RCC 7860 (cell line): ENCODE measurements at regions not wholly inside any gene's neighbourhood (a gene's known extent, or its start where the extent isn't known, plus 50 kb on each side); places are given as distances from the start of the nearest gene placed in this dataset.
A peak's percentile ranks its signal among the peaks of the same experiment; 100 is the strongest.
"Not testable (repeated sequence)": the region's sequence is repeated elsewhere in the genome, so short reads cannot be mapped to it uniquely, and the experiment has no call there.

Experiments used
- DNase-seq: peaks from one replicate; pipeline ENCODE4 v3.0.0-alpha.2; 2015; ENCODE audit warnings: low spot score
- FAIRE-seq: peaks from 2 replicates; lab custom pipeline; 2012; peaks lifted over from hg19 to GRCh38; lab: Jason Lieb, UNC

GRCh38 chr2:109716596-109716995, 77.5 kb upstream of the RGPD5 start:
- not testable (repeated sequence) for DNase-seq

GRCh38 chr2:109718139-109718538, 76.0 kb upstream of the RGPD5 start:
- no peak for DNase-seq
- FAIRE-seq, result no peak

More at GRCh38 chr2:109716596-109716995, 77.5 kb upstream of the RGPD5 start:
- not testable (repeated sequence) for FAIRE-seq

DNA sequence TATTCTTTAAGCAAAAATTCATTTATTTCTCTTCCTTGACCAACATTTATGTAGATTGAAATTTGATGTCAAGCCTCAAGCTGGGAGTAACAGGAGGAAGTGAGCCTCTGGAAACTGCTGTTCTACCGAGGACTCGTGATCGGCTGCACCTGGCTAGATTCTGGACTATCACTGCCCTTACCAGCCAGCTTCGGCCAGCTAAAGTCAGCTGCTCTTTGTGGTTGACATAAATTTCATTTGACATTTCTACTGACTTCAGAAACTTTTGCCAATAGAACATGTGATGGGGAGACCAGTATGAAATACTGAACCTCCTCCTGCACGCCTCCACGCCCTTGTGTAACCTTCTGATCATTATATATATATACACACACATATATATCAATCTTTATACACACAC, 74.2 kb upstream of the RGPD5 start:
- no peak for DNase-seq
- FAIRE-seq, result no peak

- DNase-seq (no peak), FAIRE-seq (no peak)
Observed at GRCh38 chr2:109720380-109721106, 73.6 kb upstream of the RGPD5 start.

DNA sequence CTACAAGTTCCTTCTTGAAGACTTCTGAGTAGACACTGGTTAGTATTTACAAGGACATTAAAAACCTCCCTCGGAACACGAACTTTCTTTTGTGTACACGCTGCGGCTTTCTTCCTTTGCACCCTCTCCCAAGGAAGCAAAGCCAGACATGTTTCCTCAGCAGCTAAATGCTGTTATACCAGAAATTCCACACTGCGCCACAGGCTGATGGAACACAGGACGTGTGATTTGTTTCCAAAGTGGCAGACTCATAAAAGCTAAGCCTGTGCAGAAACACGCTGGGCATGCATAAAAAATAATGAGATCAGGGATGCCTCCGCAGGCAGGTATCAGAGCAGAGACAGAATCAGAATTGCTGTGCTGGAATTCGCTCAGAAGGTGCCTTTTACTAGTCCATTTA, 73.0 kb upstream of the RGPD5 start:
- FAIRE-seq (no peak), DNase-seq (no peak)

- DNase-seq, result no peak
- no peak for FAIRE-seq
Observed at GRCh38 chr2:109721626-109722025, 72.5 kb upstream of the RGPD5 start.

- DNase-seq (no peak), FAIRE-seq (no peak)
Observed at GRCh38 chr2:109722026-109722425, 72.1 kb upstream of the RGPD5 start.

DNA sequence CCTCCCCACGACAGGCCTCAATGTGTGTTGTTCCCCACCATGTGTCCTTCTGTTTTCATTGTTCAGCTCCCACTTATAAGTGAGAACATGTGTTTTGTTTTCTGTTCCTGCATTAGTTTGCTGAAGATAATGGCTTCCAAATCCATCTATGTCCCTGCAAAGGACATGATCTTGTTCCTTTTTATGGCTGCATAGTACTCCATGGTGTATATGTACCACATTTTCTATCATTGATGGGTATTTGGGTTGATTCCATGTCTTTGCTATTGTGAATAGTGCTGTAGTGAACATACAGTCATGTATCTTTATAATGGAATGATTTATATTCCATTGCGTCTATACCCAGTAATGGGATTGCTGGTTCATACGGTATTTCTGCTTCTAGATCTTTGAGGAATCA, 71.5 kb upstream of the RGPD5 start:
- DNase-seq, FAIRE-seq: not testable (repeated sequence)

DNA sequence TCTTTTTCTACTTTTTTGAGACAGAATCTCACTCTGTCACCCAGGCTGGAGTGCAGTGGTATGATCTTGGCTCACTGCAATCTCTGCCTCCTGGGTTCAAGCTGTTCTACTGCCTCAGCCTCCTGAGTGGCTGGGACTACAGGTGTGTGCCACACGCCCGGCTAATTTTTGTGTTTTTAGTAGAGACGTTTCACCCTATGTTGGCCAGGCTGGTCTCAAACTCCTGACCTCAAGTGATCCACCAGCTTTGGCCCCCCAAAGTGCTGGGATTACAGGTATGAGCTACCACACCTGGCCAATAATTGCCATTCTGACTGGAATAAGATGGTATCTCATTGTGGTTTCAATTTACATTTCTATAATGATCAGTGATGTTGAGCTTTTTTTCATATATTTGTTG, 71.0 kb upstream of the RGPD5 start:
- not testable (repeated sequence) for FAIRE-seq

DNA sequence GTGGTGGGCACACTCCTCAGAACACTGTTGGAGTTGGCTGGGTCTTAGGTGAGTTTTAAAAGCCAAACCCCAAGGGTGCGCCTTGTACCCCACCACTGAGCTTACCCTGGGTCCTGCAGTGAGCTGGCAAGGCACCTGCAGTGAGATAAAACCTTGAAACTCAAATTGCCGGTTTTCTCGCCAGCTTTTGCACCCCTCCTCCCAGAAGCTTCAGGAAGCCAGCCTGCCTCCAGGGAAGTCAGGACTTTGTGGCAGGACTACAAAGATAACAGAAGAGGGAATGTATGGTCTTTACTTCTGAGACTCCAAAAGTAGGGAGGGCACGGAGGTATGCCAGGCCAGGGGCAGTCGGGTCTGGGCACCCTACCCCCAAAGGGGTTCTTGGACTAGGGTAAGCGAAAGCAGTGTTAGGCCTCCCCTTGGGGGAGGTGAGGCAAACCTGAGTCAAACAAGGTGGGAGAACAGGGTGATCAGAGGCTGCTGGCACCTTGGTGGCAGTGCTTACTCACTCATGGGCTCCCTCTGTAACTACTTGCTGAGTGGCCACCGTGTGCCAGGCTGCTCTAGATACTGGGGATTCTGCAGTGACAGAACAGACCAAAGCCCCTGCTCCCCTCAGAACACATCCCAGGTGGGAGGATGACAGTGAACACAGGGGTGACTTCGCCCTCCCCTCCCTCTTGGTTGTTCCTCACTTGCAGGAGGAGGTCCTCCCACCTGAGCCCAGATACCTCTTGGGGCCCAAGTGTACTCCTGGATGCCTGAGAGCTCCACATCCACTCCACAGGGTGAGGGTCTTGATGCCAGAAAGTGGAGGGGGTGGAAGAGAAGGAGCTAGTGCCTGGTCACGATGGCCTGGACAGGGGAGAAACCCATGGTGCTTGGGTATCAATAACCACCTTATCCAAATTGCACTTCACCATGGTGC, 69.3 kb upstream of the RGPD5 start:
- DNase-seq (no peak), FAIRE-seq (no peak)

More for the DNA sequence above, 71.0 kb upstream of the RGPD5 start:
- not testable (repeated sequence) for DNase-seq

DNA sequence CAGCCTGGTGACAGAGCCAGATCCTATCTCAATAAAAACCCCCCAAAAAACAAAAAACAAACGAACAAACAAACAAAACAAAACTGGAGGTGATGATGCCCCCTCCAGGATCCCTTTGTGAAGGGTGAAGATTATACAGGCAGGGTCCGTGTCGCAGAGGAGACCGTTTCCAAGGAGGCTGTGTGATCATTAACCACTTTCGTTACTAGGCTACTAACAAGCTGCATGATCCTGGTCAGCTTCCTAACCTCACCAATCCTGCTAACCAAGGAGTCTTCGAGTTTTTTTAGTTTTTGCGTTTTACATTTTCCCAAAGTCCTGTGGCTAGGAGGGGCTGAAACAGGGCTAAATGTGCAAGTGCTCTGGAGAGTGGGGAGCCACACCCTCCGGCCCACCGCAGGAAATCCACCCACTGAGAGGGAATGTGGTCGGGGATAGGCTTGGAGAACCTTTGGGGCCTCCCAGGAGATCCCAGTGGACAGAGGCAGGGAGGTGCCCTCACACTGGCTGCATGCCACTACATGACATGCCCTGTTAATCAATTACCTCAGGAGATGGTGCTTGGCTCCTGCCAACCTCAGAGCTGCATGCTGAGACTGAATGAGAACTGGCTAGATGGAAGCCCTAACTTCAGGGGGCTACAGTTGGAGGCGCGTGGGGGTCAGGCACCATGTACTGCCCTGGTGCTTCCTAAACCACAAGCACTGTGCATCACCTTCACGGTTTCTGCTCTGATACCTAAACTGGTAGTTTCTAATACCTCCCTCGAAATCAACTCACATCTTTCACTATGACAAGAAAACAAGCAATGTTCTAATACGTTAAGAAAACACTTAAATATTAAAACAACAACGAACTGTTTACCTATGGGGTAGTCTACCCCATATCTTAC, 67.5 kb upstream of the RGPD5 start:
- FAIRE-seq, result peak; percentile 94
- DNase-seq, result peak; percentile 85

GRCh38 chr2:109727929-109728447, 66.1 kb upstream of the RGPD5 start:
- no peak for FAIRE-seq
- DNase-seq, result no peak

DNA sequence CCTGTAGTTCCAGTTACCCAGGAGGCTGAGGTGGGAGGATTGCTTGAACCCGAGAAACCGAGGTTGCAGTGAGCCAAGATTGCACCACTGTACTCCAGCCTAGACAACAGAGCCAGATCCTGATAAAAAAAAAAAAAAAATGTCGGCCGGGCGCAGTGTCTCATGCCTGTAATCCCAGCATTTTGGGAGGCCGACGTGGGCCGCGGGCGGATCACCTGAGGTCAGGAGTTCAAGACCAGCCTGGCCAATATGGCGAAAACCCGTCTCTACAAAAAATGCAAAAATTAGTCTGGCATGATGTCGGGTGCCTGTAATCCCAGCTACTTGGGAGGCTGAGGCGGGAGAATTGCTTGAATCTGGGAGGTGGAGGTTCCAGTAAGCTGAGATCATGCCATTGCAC, 60.4 kb upstream of the RGPD5 start:
- not testable (repeated sequence) for DNase-seq, FAIRE-seq

GRCh38 chr2:109736177-109736827, 57.8 kb upstream of the RGPD5 start:
- FAIRE-seq (no peak), DNase-seq (peak; percentile 43)
